ENCODE measurements at regions not wholly inside any gene's neighbourhood (a gene's known extent, or its start where the extent isn't known, plus 50 kb on each side); places are given as distances from the start of the nearest gene placed in this dataset.

GRCh38 chr2:2671826-2672225, 340.8 kb upstream of the MYT1L start:
- H4K20me1 ChIP-seq (ENCODE audit: low read depth, low read length) = no peaks in the 10 kb centered on the region
- H3K9ac ChIP-seq (ENCODE audit: low read length) = no peak overlapping the region
- H3F3A ChIP-seq (ENCODE audit: insufficient read depth) = no peaks in the 10 kb centered on the region
- no peak overlapping the region for H3K4me2 ChIP-seq (ENCODE audit: low read depth, low read length, poor library complexity, severe bottlenecking)
- TF ChIP-seq EZH2phosphoT487 (conservative IDR thresholded peaks at IDR 0.05; ENCODE audit: low read length) = no peak
- no peak for TF ChIP-seq CTCF (IDR thresholded peaks at IDR 0.05; ENCODE audit: insufficient read depth, low read length, poor library complexity, severe bottlenecking)
- H3K4me3 ChIP-seq (ENCODE audit: insufficient read depth, low read length, poor library complexity, severe bottlenecking) = no peak overlapping the region
- no peaks in the 10 kb centered on the region for H3K9me2 ChIP-seq (replicated peaks; ENCODE audit: insufficient read depth, low read length)
- no peak overlapping the region for H2AFZ ChIP-seq (ENCODE audit: low read depth, low read length, severe bottlenecking)
- H3K36me3 ChIP-seq (ENCODE audit: low read length) = no peaks in the 10 kb centered on the region
- H3K9me3 ChIP-seq (ENCODE audit: insufficient read depth, low read length) = no peaks in the 10 kb centered on the region
- no peaks in the 10 kb centered on the region for H3K27me3 ChIP-seq (ENCODE audit: low read length)
- no peaks in the 10 kb centered on the region for H3K79me2 ChIP-seq (ENCODE audit: insufficient read depth, low read length)
- no peak overlapping the region for H3K27ac ChIP-seq (ENCODE audit: low read depth, low read length)

GRCh38 chr2:2669316-2669715, 338.2 kb upstream of the MYT1L start:
- Histone ChIP-seq H3F3A (ENCODE audit: insufficient read depth) (no peaks in the 10 kb centered on the region), H3K36me3 (ENCODE audit: low read length) (no peaks in the 10 kb centered on the region), H3K9me2 (replicated peaks; ENCODE audit: insufficient read depth, low read length) (no peaks in the 10 kb centered on the region), H3K27me3 (ENCODE audit: low read length) (no peaks in the 10 kb centered on the region), H2AFZ (ENCODE audit: low read depth, low read length, severe bottlenecking) (no peak overlapping the region), H3K4me3 (ENCODE audit: insufficient read depth, low read length, poor library complexity, severe bottlenecking) (no peak overlapping the region), H3K9me3 (ENCODE audit: insufficient read depth, low read length) (no peaks in the 10 kb centered on the region), H3K27ac (ENCODE audit: low read depth, low read length) (no peak overlapping the region), H3K79me2 (ENCODE audit: insufficient read depth, low read length) (no peaks in the 10 kb centered on the region), H3K9ac (ENCODE audit: low read length) (no peak overlapping the region), H3K4me2 (ENCODE audit: low read depth, low read length, poor library complexity, severe bottlenecking) (no peak overlapping the region), H4K20me1 (ENCODE audit: low read depth, low read length) (no peaks in the 10 kb centered on the region)
- TF ChIP-seq EZH2phosphoT487 (conservative IDR thresholded peaks at IDR 0.05; ENCODE audit: low read length) (no peak), CTCF (IDR thresholded peaks at IDR 0.05; ENCODE audit: insufficient read depth, low read length, poor library complexity, severe bottlenecking) (no peak)

GRCh38 chr2:2668681-2669265, 337.7 kb upstream of the MYT1L start:
- Histone ChIP-seq H3F3A (ENCODE audit: insufficient read depth) (no peaks in the 10 kb centered on the region), H3K9ac (ENCODE audit: low read length) (no peak overlapping the region), H3K9me3 (ENCODE audit: insufficient read depth, low read length) (no peaks in the 10 kb centered on the region), H3K27ac (ENCODE audit: low read depth, low read length) (no peak overlapping the region), H3K36me3 (ENCODE audit: low read length) (no peaks in the 10 kb centered on the region), H4K20me1 (ENCODE audit: low read depth, low read length) (no peaks in the 10 kb centered on the region), H2AFZ (ENCODE audit: low read depth, low read length, severe bottlenecking) (no peak overlapping the region), H3K4me3 (ENCODE audit: insufficient read depth, low read length, poor library complexity, severe bottlenecking) (no peak overlapping the region), H3K79me2 (ENCODE audit: insufficient read depth, low read length) (no peaks in the 10 kb centered on the region), H3K9me2 (replicated peaks; ENCODE audit: insufficient read depth, low read length) (no peaks in the 10 kb centered on the region), H3K4me2 (ENCODE audit: low read depth, low read length, poor library complexity, severe bottlenecking) (no peak overlapping the region), H3K27me3 (ENCODE audit: low read length) (no peaks in the 10 kb centered on the region)
- TF ChIP-seq EZH2phosphoT487 (conservative IDR thresholded peaks at IDR 0.05; ENCODE audit: low read length) (no peak), CTCF (IDR thresholded peaks at IDR 0.05; ENCODE audit: insufficient read depth, low read length, poor library complexity, severe bottlenecking) (no peak)

All from SU-DHL-6 (cell line).